ENCODE measurements at regions not wholly inside any gene's neighbourhood (a gene's known extent, or its start where the extent isn't known, plus 50 kb on each side); places are given as distances from the start of the nearest gene placed in this dataset.

GRCh38 chr17:13442361-13442760, 159.4 kb downstream of the HS3ST3A1 start:
- TF ChIP-seq CTCF (conservative IDR thresholded peaks at IDR 0.05; ENCODE audit: low read depth, low read length) (no peak), EZH2phosphoT487 (IDR thresholded peaks at IDR 0.05; ENCODE audit: borderline replicate concordance, low read length) (no peak), EZH2 (IDR thresholded peaks at IDR 0.05; ENCODE audit: low read length, unreplicated experiment) (no peak)
